GM12878 (cell line): ENCODE measurements at regions not wholly inside any gene's neighbourhood (a gene's known extent, or its start where the extent isn't known, plus 50 kb on each side); places are given as distances from the start of the nearest gene placed in this dataset.

Experiments
- ATAC-seq: fragments of 200-7000 bp; cut with Tn5 transposase; 3 replicates; pipeline ENCODE4 v1.9.1; 2020; ENCODE audit warnings: mild to moderate bottlenecking, moderate library complexity
- BruUV-seq: library from RNA; stranded (reverse); fragments of 400-500 nt; replicated peaks from 2 replicates; lab custom pipeline; 2021; lab: Mats Ljungman, UMichigan
- CTCF ChIA-PET: fragments of 300-600 bp; sonication (Branson Sonifier 250); formaldehyde crosslinking; extraction: SDS; loops from one replicate; lab custom pipeline; 2021; ENCODE audit warnings: inconsistent platforms; lab: Yijun Ruan, JAX
- POLR2A ChIA-PET: fragments of 350-600 bp; formaldehyde crosslinking; extraction: SDS; loops from one replicate; lab custom pipeline; 2021; ENCODE audit warnings: inconsistent platforms; lab: Charles Lee
- RAD21 ChIA-PET: fragments of 300-600 bp; sonication (Branson Sonifier 250); formaldehyde crosslinking; loops from one replicate; lab custom pipeline; 2023; ENCODE audit warnings: antibody characterized with exemption; ENCODE audit not compliant: unreplicated experiment; lab: Charles Lee
- SMC1A ChIA-PET: fragments of 300-600 bp; sonication (Branson Sonifier 250); formaldehyde crosslinking; loops from one replicate; lab custom pipeline; 2023; ENCODE audit not compliant: unreplicated experiment, uncharacterized antibody; lab: Charles Lee
- DNase-seq: peaks from one replicate; pipeline ENCODE4 v3.0.0-alpha.2; 2011; ENCODE audit warnings: low read depth, low spot score
- FAIRE-seq: peaks from 3 replicates; lab custom pipeline; 2011; peaks lifted over from hg19 to GRCh38; lab: Jason Lieb, UNC
- H2AFZ ChIP-seq: 2 replicates; pipeline ENCODE4 v1.6.0; 2011; ENCODE audit warnings: low read depth, low read length, control low read depth; ENCODE audit not compliant: control insufficient read depth
- H3K27ac ChIP-seq: 2 replicates; pipeline ENCODE4 v1.5.1; 2011; ENCODE audit warnings: control low read depth; ENCODE audit not compliant: control insufficient read depth, insufficient read depth
- H3K27me3 ChIP-seq, 2 experiments: replicated peaks in 1 of 2; 2 replicates each; pipeline versions ENCODE4 v1.6.0 to v1.6.1; 2011; ENCODE audit warnings: low read length in 1 of 2; ENCODE audit not compliant: control insufficient read depth in 2 of 2, insufficient read depth in 2 of 2
- H3K36me3 ChIP-seq, 2 experiments: 2 replicates each; pipeline ENCODE4 v1.5.1; 2011; ENCODE audit warnings: low read length in 1 of 2; ENCODE audit not compliant: control insufficient read depth in 2 of 2, insufficient read depth in 2 of 2
- H3K4me1 ChIP-seq: 2 replicates; pipeline ENCODE4 v1.6.1; 2011; ENCODE audit warnings: mild to moderate bottlenecking, low read length, moderate library complexity, mixed read lengths; ENCODE audit not compliant: control insufficient read depth, insufficient read depth
- H3K4me2 ChIP-seq: 2 replicates; pipeline ENCODE4 v1.6.0; 2011; ENCODE audit warnings: control low read depth; ENCODE audit not compliant: control insufficient read depth, insufficient read depth
- H3K4me3 ChIP-seq: fragments of 200-600 bp; sonication (generic); 2 replicates; pipeline ENCODE4 v1.5.1; 2016
- H3K79me2 ChIP-seq: 2 replicates; pipeline ENCODE4 v1.6.0; 2011; ENCODE audit warnings: low read length; ENCODE audit not compliant: control insufficient read depth, insufficient read depth
- H3K9ac ChIP-seq: 2 replicates; pipeline ENCODE4 v1.8.0; 2011; ENCODE audit warnings: low read length, control low read depth, mixed read lengths; ENCODE audit not compliant: control insufficient read depth, insufficient read depth
- H3K9me3 ChIP-seq: replicated peaks from 3 replicates; pipeline ENCODE4 v1.5.1; 2011; ENCODE audit warnings: mild to moderate bottlenecking, low read length; ENCODE audit not compliant: control insufficient read depth, insufficient read depth
- H4K20me1 ChIP-seq: 2 replicates; pipeline ENCODE4 v1.6.0; 2011; ENCODE audit not compliant: control insufficient read depth, insufficient read depth
- BCLAF1 ChIP-seq: fragments of 450-650 bp; IDR thresholded peaks from 2 replicates; pipeline ENCODE4 v1.6.1; 2017; ENCODE audit warnings: antibody characterized with exemption, mild to moderate bottlenecking, moderate library complexity
- CEBPZ ChIP-seq: fragments of 150-350 bp; IDR thresholded peaks from 2 replicates; pipeline ENCODE4 v1.6.1; 2016; ENCODE audit warnings: low read depth, low read length
- GATAD2B ChIP-seq: fragments of 450-650 bp; conservative IDR thresholded peaks from 2 replicates; pipeline ENCODE4 v1.6.1; 2017; ENCODE audit warnings: low read depth, mild to moderate bottlenecking, moderate library complexity
- KLF5 ChIP-seq: fragments of 450-650 bp; IDR thresholded peaks from 2 replicates; pipeline ENCODE4 v1.6.1; 2014; ENCODE audit warnings: mild to moderate bottlenecking; ENCODE audit not compliant: partially characterized antibody
- NFYB ChIP-seq: IDR thresholded peaks from 2 replicates; pipeline ENCODE4 v1.6.1; 2011; ENCODE audit warnings: low read depth, mild to moderate bottlenecking, low read length, improper control_type of control experiment, moderate library complexity; ENCODE audit not compliant: insufficient read depth
- WGBS: methylation state at CpG from one replicate; pipeline ENCODE4 v1.1.6; 2016; ENCODE audit warnings: low lambda C conversion rate; ENCODE audit not compliant: insufficient replicate concordance, insufficient coverage; ENCODE audit errors: missing lambda C conversion rate; 5-methylcytosine and 5-hydroxymethylcytosine counted together
- in situ Hi-C: fragments of 300-500 bp; cut with MboI; formaldehyde crosslinking; loops from 9 replicates; pipeline ENCODE4 v1.14.3; 2018; ENCODE audit warnings: mixed read lengths
- intact Hi-C: fragments of 100-400 bp; cut with micrococcal nuclease; formaldehyde crosslinking; loops from one replicate; pipeline ENCODE4 v1.14.2; 2022; ENCODE audit not compliant: unreplicated experiment

DNA sequence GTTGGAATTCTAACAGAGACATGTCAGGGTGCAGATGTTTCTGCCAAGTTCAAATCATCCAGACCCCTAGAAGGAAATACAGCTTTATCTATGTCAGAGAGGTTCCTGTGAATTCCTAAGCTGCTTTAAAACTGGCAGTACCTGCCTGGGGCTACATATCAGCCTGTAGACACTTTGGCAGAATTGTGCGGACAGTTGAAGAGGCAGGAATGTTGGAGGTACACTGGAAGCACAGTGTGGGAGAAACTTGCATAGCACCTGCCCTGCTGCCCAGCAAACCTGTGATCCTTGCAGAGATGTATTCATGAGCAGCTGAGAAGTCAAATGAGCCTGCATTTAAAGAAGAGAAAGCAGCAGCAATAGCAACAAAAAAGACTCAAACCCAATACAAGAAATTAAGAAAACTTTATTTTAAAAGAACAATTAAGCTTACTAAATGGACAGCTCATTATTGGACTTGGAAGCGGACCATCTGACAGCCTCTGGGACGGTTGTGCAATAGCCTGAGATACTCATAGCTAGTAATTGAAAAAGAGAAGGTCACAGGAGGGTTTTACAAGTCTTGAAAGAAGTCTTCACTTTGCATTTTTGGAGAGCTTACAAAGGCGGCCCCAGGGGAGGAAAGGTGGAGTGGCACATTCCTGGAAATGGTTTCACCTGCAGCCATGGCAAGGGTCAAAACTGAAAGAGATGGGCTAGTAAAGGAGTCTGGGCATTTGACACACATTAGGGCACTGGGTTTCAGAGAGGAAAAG is 280.9 kb upstream of the FLRT2 start:
- Histone ChIP-seq H3K36me3 (no peaks in the 10 kb centered on the region), H3K79me2 (no peaks in the 10 kb centered on the region), H3K4me2 (no peak overlapping the region), H3K9ac (no peak overlapping the region), H2AFZ (no peak overlapping the region), H3K4me3 (no peak overlapping the region), H3K9me3 (no peaks in the 10 kb centered on the region; the same call in 2 of the 3 replicates), H4K20me1 (no peaks in the 10 kb centered on the region), H3K4me1 (no peaks in the 10 kb centered on the region), H3K27ac (no peak overlapping the region), H3K27me3 (no peaks in the 10 kb centered on the region)
- ChIA-PET SMC1A (no interaction called here), RAD21 (interaction anchor here (1.2 kb wide), 1 partner anchor 221 kb away, joined by 3 read pairs; no protein-coding TSS in a partner anchor), CTCF (no interaction called here), POLR2A (no interaction called here)
- DNase-seq (no peak), FAIRE-seq (no peak), ATAC-seq (no peak)
- intact Hi-C loops (no loop called here), in situ Hi-C loops (no loop called here)
- no peak for TF ChIP-seq NFYB
- TF ChIP-seq GATAD2B, result no peak
- 39% methylated on average over 4 of the region's 4 CpGs for WGBS
- no TSS peak for BruUV-seq

GRCh38 chr14:85250414-85251189 is 279.3 kb upstream of the FLRT2 start:
- POLR2A ChIA-PET, result no interaction called here
- SMC1A ChIA-PET, result no interaction called here
- TF ChIP-seq CEBPZ, result no peak
- no peak for TF ChIP-seq KLF5
- no peak for TF ChIP-seq BCLAF1

More at GRCh38 chr14:85250414-85251189, 279.3 kb upstream of the FLRT2 start:
- H3K36me3 ChIP-seq, result no peaks in the 10 kb centered on the region
- H3K9ac ChIP-seq, result no peak overlapping the region
- no peak for FAIRE-seq
- ChIA-PET RAD21 (no interaction called here), CTCF (no interaction called here)
- H3K27me3 ChIP-seq, result no peaks in the 10 kb centered on the region
- H2AFZ ChIP-seq, result no peak overlapping the region
- H3K4me1 ChIP-seq, result no peaks in the 10 kb centered on the region
- DNase-seq, result no peak
- BruUV-seq, result no TSS peak
- 17% methylated on average over 8 of the region's 8 CpGs for WGBS
- in situ Hi-C loops, result no loop called here
- no peak overlapping the region for H3K27ac ChIP-seq
- intact Hi-C loops, result no loop called here
- H4K20me1 ChIP-seq, result no peaks in the 10 kb centered on the region
- H3K4me2 ChIP-seq, result no peak overlapping the region
- no peaks in the 10 kb centered on the region; the same call in 2 of the 3 replicates for H3K9me3 ChIP-seq
- H3K4me3 ChIP-seq, result no peak overlapping the region
- no peak for ATAC-seq
- H3K79me2 ChIP-seq, result no peaks in the 10 kb centered on the region
